Stimulated activated CD4-positive, alpha-beta T cell treated with anti-CD3 and anti-CD28 coated beads, Interleukin-15, amount 100 ng/mL, for 1 hour (primary cell): ENCODE measurements at regions not wholly inside any gene's neighbourhood (a gene's known extent, or its start where the extent isn't known, plus 50 kb on each side); places are given as distances from the start of the nearest gene placed in this dataset.
A peak's percentile ranks its signal among the peaks of the same experiment; 100 is the strongest.

Source experiments
- DNase-seq, 2 donors: peaks; one replicate each; pipeline ENCODE4 v3.0.0-alpha.2; 2020; ENCODE audit warnings: low read depth in 1 of 2, low spot score in 1 of 2

DNA sequence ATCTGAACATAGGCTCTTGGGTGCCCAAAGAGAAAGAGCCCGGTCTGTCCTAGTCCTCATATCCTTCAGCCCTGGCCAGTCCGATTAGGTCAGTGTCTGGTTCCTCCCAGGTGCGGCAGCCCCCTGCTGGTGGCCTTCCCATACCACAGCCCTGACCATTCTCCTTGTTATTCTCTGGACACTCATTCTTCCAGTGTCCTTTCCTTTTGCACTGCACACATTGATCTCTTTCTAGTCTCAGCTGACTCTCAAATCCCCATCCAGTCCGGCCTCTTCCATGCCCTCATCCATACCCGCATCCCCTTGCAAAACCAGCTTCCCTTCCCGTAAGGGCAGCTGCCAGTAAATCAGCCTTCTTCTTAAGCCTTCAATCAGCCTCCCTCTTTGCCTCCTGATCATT, 1316.3 kb downstream of the TMEM121 start:
- no peak for DNase-seq

DNA sequence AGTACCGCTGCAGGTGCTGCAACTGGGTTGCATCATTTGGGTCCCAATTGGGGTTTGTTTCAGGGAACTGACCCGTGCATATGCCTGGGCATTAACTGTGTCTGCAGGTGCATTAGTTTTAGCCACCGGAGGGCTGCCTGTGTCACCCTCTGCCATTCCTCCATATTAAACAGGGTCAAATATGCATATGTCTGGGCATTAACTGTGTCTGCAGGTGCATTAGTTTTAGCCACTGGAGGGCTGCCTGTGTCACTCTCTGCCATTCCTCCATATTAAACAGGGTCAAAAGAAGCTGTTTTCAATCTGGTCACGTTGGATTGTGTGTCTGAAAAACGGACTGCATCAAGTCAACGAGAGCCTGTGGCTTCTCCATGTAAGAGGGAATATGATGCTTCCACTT, 1317.0 kb downstream of the TMEM121 start:
- DNase-seq, result no peak

DNA sequence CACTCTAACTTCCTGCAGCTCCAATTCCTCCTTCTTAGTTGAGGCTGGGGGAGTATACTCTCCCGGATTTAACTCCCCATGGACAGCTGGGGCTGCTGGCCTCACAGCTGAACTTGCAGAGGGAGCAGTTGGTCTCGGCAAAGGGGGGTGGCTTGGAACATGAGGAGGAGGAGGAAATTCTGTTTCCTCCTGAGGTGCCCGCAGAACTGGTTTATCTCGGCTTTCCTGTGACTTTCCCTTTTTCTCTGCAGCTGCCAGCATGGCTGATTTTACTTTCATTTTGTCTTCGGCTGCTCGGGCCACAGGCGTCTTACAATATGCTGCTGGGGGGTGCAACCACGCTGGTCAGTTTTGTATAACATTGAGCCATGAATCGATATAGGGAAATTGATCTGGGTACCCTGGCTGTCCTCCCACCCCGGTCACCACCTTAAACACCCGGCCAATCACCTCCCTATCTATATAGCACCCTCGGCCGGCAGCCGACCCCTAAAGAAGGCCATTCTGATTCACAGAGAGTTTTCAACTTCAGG, 1317.6 kb downstream of the TMEM121 start:
- no peak for DNase-seq

DNA sequence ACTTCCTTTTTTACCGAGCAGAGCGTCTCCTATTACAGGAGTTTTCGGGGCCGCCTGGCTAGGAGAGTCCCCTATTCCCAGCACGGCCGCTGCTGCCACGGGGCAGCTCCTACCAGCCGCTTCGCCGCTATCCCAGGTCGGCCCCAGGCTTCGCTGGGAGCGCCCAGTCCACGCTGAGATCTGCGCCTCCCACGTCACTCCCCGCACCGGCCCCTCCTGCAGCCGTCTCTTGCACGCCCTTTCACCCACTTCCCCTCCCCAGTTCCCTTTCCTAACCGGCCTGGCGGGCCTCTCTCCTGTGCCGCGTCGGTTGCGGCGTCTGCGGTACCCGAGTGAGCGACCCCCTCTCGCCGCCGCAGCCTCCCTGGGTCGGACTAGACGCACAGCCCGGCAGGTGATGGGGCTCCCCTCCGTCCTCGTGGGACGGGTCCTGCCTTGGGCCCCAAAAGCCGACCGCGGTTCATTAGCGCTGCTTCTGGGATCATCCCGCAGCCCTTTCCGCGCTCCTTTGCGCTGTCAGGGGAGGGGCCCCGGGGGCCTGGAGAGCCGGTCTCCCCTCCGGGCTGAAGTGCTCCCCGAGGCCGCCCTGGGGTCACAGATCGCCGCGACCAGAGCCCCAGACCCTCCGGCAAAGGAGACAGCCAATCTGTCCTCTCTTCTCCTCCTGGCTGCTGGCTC, 1318.4 kb downstream of the TMEM121 start:
- peak; percentile 29 to 47 for DNase-seq

DNA sequence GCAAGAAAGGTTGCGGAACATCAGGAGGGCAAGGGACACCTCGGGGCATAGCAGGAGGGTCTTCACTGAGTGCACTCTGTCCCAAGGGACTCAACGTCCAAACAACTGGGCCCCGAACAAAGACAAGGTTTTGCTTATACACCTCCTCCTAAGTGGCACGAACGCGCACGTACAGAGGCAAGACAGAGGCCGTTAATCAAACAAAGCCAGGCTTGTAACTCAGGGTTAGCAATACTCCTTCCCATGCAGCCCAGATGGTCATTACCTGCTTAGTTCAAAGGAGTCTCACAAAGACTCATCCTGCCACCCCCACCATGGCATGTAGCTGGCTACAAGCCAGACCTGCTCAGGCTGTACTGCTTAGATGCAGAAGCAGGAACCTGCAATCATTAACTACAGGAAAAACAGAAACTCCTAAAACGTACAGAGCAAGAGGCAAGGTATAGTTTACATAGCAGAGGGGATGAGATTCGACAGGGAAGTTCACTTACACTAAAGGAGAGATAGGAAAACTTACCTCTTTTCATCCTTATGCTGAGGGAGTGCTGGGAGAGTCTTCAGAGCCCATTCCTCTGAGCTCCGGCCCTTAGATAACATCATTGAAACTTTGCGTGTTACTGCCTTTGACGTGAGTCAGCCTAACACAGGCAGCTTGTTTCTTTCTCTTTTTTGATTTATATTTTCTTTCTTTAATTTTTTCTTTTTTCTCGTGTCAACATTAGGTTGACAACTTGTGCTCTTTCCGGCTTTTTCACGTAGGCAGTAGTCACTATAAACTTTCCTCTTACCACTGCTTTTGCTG, 1319.1 kb downstream of the TMEM121 start:
- peak in 1 of 2 donors; percentile 27 for DNase-seq

DNA sequence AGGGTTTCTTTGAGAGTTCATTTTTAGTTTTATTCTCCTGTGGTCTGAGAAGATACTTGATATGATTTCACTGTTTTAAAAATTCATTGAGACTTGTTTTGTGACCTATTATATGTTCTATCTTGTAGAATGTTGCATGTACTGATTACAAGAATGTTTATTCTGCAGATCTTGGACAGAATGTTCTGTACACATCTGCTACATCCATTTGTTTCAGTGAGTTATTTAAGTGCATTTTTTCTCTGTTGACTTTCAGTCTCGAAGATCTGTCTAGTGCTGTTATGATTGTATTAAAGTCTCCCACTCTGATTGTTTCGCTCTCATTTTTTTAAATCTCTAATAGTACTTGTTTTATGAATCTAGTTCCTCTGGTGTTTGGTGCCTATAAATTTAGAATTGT, 1319.8 kb downstream of the TMEM121 start:
- DNase-seq, result no peak

DNA sequence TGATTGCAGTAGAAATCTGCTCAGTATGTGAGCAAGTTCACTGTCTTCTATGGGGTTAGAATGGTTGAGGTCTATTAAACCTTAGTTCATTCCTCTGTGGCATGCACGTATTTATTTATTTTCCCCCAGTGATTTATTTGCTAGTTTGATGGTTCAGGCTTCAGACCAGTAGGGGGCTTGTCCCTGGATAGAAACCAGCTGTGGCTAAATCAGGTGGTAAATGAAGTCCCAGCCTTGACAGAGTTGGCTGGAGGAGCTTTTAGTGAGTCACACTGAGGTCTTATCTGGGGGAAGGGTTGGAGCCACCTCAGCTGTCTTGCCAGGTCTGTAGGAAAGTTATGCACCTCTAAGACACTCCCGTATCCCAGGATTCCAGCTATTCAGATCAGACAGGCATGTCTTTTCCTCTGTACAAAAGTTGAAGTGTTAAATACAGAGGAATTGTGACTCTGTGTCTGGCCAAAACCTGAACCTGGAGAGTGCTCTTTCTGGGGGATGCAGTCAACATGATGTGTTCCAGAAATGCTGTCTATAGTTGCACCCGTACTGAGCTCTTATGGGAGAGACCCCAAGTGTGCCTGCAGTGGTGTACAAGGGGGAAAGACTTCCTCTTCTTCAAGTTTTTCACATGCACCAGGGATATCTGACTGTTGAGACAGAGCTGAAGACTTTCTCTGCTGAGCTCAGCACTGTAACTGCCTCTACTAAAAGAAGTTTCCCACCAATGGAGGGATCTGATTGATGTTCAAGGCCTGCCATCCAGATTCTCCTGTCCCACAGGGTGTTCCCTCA, 1322.1 kb downstream of the TMEM121 start:
- no peak for DNase-seq

DNA sequence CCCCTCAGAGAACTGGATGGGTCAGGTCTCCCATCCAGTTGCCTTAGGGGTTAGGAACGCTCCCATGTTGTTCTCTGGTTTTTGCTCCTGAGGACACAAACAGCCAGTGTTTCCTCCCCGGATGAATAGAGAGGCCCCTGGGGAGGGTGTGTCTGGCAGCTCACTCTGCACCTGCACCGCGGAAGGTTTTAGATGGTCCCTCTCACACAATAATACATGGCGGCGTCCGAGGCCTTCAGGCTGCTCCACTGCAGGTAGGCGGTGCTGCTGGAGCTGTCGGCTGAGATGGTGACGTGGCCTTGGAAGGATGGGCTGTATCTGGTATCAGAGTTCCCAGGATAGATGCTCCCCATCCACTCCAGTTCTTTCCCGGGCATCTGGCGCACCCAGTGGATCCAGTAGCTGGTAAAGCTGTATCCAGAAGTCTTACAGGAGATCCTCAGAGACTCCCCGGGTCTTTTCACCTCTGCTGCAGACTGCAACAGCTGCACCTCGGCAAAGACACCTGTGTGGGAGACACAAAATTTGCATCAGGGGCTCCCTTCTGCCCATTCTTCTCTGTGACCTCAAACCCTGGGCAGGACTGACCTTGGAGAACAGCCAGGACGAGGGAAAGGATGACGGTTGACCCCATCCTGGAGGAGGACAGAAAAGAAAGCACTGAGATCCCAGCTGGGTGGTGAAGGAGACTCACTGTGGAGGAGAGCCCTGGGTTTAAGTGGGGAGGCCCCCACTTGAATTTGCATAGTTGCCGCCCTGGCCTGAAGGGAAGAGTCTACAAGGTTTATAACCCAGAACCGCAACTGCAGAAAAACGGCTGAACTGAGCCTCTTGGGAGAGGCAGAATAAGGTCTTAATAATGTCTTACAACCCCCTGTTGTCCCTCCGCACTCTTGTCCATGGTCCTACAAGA, 1324.8 kb downstream of the TMEM121 start:
- no peak for DNase-seq

DNA sequence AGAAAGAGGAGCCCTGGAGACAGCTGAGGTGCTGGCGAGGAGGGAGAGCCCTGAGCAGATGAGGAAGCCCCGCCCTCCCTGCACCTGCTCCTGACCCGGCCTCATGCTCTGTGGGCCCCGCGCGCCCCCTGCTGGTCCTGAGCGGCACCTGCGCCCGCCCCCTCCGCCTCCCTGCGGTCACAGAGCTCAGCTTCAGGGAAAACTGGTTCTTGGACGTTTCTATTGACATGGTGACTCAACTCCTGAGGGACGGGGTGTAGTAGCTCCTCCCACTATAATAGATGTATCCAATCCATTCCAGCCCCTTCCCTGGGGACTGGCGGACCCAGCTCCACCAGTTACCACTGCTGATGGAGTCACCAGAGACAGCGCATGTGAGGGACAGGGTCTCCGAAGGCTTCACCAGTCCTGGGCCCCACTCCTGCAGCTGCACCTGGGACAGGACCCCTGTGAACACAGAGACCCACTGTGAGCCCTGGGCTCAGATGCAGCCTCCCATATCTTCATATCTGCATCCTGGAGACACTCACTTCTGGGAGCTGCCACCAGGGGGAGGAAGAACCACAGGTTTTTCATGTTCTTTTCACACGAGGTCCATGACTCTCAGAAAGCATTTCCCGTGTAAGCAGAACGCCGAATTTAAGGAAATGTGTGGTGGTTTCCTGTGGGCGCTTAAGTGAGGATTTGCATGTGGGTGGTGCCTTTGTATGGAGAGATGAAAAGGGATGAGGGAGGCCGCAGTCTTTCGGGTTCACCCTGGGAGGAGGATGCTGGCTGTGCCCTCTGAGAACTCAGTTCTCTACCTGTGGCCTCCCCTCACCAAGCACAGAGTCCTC, 1346.4 kb downstream of the TMEM121 start:
- peak; percentile 71 to 86 for DNase-seq

DNA sequence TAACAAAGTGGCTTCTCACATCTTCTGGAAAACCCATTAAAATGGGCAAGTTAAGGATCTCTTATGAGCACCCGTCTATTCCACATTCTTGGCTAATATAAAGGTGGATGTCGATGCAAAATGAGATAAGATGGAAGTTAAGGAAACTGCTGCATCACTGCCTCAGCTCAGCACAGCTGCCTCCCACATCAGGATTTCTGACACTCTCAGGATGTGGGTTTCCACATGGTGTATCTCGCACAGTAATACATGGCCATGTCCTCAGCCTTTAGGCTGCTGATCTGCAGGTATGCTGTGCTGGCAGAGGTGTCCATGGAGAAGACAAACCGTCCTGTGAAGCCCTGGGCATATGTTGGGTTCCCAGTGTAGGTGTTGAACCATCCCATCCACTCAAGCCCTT, 1348.0 kb downstream of the TMEM121 start:
- no peak for DNase-seq

DNA sequence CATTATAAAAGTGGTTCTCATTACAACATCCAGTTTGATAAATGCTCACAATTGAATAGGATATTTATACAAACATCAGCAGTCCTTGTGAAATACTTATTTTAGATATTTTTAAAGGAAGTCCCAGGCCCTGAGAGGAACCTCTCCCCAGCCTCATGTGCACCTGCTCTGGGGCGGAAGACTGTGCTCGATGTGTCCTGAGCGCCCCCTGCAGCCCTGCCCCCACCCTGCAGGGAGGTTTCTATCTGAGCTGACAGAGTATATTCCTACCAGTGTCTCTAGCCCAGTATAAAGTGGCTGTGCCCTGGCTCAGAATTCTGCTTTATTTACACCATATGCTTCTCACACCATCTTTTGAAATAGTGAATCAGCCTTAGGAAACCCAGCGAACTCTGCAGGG, 1349.1 kb downstream of the TMEM121 start:
- DNase-seq, result no peak

DNA sequence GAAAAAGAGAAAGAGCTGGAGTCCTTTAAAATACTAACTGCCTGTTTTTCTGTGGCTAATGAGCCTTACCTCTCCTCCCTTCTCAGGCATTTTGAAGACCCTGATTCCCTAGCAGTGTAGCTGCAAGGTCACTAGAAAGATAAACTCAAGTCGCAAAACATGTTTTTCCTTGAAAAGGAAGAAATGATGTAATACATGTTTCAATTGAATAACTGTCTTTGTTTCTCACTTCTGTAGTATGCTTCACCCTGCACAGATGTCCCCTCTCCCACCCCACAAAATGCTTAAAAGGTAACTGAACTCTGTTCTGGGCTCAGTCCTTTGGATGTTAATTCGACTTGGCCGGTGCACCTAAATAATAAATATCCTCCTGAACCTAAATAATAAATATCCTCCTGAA, 1350.3 kb downstream of the TMEM121 start:
- no peak for DNase-seq

DNA sequence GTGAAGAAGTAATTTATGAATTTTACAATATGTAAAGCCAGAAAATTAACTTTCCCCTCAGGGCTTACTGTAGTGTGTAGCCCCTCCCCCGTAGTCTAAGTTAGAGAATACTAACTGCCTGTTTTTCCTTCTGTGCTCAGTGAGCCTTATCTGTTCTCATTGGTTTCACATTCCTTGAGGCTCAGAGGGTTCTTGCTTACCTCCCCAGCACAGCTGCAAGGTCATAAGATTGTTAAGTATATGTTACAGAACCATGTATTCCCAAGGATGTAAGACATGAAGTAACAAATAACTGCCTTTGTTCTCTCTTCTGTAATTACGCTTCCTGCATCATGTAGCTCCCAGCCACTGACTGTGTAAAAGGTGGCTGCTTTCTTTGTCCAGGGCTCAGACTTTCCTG, 1351.1 kb downstream of the TMEM121 start:
- DNase-seq, result no peak

DNA sequence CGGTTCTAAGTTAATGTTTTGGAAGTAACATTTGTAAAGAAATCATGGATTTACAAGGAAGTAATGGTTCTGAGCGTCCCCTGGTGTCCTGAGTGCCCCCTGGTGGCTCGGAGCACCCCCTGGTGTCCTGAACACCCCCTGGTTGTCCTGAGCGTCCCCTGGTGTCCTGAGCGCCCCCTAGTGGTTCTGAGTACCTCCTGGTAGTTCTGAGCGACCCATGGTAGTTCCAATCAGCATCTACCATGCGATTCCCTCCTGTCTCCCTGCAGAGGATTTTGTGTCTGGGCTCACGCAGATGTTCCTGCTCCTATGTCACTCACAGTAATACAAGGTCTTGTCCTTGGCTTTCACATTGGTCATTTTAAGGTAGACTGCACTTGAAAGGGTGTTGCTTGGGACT, 1352.9 kb downstream of the TMEM121 start:
- DNase-seq, result no peak

DNA sequence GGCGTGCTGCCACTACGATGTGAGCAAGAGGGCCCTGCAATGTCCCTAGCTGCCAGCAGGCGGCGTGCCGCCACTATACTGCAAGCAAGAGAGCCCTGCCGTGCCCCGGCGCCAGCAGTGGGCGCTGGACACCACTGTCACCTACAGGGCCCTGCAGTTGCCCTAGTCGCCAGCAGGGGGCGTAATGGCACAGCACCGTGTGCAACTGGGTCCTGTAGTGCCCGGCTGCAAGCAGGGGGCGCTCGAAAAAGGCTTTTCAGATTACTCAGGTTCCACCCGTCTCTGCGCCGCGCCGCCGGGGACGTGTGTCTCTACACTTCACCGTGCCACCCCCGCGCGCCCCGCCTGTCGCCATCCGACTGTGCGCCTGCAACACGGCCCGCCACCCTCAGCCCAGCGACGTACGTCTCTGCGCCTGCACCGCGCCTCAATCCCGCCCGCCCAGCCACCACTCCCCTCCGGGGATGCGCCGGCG, 1356.9 kb downstream of the TMEM121 start:
- DNase-seq, result no peak
